ENCODE measurements at regions not wholly inside any gene's neighbourhood (a gene's known extent, or its start where the extent isn't known, plus 50 kb on each side); places are given as distances from the start of the nearest gene placed in this dataset.

DNA sequence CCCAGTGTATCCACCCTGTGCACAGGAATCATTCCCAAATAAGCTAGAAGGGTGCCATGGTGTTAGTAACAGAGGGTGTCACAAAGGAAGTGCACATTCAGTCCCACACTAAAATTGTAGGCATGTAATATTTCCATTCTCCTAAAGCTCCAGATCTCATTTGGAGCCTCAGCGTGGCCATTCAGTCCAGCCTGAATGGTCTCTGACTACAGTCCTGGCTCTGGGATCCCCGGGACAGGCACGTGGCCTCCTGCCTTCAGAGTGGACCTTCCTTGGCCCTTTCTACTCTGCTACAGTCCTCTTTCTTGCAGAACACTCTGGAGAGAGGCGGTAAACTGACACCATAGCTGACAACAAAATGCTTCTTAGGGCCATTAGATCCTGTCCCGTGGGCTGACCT is 243.9 kb downstream of the IRX2 start:
- no peaks in the 10 kb centered on the region for H3K79me2 ChIP-seq (replicated peaks; ENCODE audit: insufficient read depth)
- Mint-ChIP-seq H3K9me3 (peaks cover 14% of the 10 kb centered on the region; the same call in 2 of the 3 replicates), H3K27ac (no peak overlapping the region), H3K4me3 (no peak overlapping the region), H3K36me3 (ENCODE audit: low read depth) (no peaks in the 10 kb centered on the region; the same call in 2 of the 3 replicates), H3K27me3 (ENCODE audit: insufficient read depth, low read depth, poor library complexity) (peaks cover 12% of the 10 kb centered on the region), H3K4me1 (peaks cover 14% of the 10 kb centered on the region)
- ATAC-seq = no peak
- H4K20me1 ChIP-seq (replicated peaks; ENCODE audit: insufficient read depth) = no peaks in the 10 kb centered on the region
- H3K9me2 ChIP-seq (ENCODE audit: insufficient read depth) = no peaks in the 10 kb centered on the region
- no peak overlapping the region for H3K4me2 ChIP-seq
- H3K27ac ChIP-seq (ENCODE audit: low read depth) = no peak overlapping the region
- no peaks in the 10 kb centered on the region for H3F3A ChIP-seq (replicated peaks; ENCODE audit: low read depth)
- no peaks in the 10 kb centered on the region for H3K36me3 ChIP-seq (ENCODE audit: insufficient read depth)
- H2AFZ ChIP-seq = no peak overlapping the region
- H3K4me1 ChIP-seq (ENCODE audit: insufficient read depth) = no peaks in the 10 kb centered on the region
- TF ChIP-seq JUNB (IDR thresholded peaks at IDR 0.05; ENCODE audit: unreplicated experiment) (no peak), ZNF114 (CRISPR knock-in tag; IDR thresholded peaks at IDR 0.05) (no peak)
- TF ChIP-seq, protein P1, sequence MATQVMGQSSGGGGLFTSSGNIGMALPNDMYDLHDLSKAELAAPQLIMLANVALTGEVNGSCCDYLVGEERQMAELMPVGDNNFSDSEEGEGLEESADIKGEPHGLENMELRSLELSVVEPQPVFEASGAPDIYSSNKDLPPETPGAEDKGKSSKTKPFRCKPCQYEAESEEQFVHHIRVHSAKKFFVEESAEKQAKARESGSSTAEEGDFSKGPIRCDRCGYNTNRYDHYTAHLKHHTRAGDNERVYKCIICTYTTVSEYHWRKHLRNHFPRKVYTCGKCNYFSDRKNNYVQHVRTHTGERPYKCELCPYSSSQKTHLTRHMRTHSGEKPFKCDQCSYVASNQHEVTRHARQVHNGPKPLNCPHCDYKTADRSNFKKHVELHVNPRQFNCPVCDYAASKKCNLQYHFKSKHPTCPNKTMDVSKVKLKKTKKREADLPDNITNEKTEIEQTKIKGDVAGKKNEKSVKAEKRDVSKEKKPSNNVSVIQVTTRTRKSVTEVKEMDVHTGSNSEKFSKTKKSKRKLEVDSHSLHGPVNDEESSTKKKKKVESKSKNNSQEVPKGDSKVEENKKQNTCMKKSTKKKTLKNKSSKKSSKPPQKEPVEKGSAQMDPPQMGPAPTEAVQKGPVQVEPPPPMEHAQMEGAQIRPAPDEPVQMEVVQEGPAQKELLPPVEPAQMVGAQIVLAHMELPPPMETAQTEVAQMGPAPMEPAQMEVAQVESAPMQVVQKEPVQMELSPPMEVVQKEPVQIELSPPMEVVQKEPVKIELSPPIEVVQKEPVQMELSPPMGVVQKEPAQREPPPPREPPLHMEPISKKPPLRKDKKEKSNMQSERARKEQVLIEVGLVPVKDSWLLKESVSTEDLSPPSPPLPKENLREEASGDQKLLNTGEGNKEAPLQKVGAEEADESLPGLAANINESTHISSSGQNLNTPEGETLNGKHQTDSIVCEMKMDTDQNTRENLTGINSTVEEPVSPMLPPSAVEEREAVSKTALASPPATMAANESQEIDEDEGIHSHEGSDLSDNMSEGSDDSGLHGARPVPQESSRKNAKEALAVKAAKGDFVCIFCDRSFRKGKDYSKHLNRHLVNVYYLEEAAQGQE (IDR thresholded peaks at IDR 0.05; ENCODE audit: unreplicated experiment) = no peak
- TF ChIP-seq, protein P2, sequence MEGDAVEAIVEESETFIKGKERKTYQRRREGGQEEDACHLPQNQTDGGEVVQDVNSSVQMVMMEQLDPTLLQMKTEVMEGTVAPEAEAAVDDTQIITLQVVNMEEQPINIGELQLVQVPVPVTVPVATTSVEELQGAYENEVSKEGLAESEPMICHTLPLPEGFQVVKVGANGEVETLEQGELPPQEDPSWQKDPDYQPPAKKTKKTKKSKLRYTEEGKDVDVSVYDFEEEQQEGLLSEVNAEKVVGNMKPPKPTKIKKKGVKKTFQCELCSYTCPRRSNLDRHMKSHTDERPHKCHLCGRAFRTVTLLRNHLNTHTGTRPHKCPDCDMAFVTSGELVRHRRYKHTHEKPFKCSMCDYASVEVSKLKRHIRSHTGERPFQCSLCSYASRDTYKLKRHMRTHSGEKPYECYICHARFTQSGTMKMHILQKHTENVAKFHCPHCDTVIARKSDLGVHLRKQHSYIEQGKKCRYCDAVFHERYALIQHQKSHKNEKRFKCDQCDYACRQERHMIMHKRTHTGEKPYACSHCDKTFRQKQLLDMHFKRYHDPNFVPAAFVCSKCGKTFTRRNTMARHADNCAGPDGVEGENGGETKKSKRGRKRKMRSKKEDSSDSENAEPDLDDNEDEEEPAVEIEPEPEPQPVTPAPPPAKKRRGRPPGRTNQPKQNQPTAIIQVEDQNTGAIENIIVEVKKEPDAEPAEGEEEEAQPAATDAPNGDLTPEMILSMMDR (conservative IDR thresholded peaks at IDR 0.05; ENCODE audit: low read depth in 2 of 2) = no peak
- TF ChIP-seq, protein P3, sequence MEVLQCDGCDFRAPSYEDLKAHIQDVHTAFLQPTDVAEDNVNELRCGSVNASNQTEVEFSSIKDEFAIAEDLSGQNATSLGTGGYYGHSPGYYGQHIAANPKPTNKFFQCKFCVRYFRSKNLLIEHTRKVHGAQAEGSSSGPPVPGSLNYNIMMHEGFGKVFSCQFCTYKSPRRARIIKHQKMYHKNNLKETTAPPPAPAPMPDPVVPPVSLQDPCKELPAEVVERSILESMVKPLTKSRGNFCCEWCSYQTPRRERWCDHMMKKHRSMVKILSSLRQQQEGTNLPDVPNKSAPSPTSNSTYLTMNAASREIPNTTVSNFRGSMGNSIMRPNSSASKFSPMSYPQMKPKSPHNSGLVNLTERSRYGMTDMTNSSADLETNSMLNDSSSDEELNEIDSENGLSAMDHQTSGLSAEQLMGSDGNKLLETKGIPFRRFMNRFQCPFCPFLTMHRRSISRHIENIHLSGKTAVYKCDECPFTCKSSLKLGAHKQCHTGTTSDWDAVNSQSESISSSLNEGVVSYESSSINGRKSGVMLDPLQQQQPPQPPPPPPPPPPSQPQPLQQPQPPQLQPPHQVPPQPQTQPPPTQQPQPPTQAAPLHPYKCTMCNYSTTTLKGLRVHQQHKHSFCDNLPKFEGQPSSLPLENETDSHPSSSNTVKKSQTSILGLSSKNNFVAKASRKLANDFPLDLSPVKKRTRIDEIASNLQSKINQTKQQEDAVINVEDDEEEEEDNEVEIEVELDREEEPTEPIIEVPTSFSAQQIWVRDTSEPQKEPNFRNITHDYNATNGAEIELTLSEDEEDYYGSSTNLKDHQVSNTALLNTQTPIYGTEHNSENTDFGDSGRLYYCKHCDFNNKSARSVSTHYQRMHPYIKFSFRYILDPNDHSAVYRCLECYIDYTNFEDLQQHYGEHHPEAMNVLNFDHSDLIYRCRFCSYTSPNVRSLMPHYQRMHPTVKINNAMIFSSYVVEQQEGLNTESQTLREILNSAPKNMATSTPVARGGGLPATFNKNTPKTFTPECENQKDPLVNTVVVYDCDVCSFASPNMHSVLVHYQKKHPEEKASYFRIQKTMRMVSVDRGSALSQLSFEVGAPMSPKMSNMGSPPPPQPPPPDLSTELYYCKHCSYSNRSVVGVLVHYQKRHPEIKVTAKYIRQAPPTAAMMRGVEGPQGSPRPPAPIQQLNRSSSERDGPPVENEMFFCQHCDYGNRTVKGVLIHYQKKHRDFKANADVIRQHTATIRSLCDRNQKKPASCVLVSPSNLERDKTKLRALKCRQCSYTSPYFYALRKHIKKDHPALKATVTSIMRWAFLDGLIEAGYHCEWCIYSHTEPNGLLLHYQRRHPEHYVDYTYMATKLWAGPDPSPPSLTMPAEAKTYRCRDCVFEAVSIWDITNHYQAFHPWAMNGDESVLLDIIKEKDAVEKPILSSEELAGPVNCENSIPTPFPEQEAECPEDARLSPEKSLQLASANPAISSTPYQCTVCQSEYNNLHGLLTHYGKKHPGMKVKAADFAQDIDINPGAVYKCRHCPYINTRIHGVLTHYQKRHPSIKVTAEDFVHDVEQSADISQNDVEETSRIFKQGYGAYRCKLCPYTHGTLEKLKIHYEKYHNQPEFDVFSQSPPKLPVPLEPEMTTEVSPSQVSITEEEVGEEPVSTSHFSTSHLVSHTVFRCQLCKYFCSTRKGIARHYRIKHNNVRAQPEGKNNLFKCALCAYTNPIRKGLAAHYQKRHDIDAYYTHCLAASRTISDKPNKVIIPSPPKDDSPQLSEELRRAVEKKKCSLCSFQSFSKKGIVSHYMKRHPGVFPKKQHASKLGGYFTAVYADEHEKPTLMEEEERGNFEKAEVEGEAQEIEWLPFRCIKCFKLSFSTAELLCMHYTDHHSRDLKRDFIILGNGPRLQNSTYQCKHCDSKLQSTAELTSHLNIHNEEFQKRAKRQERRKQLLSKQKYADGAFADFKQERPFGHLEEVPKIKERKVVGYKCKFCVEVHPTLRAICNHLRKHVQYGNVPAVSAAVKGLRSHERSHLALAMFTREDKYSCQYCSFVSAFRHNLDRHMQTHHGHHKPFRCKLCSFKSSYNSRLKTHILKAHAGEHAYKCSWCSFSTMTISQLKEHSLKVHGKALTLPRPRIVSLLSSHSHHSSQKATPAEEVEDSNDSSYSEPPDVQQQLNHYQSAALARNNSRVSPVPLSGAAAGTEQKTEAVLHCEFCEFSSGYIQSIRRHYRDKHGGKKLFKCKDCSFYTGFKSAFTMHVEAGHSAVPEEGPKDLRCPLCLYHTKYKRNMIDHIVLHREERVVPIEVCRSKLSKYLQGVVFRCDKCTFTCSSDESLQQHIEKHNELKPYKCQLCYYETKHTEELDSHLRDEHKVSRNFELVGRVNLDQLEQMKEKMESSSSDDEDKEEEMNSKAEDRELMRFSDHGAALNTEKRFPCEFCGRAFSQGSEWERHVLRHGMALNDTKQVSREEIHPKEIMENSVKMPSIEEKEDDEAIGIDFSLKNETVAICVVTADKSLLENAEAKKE (CRISPR knock-in tag; IDR thresholded peaks at IDR 0.05) = no peak
- no peak overlapping the region for H3K4me3 ChIP-seq
- DNase-seq (ENCODE audit: low spot score) = no peak
- H3K27me3 ChIP-seq (ENCODE audit: insufficient read depth) = no peaks in the 10 kb centered on the region

Data from GM23338 (cell line).